Endothelial cell of umbilical vein (primary cell): ENCODE measurements at regions not wholly inside any gene's neighbourhood (a gene's known extent, or its start where the extent isn't known, plus 50 kb on each side); places are given as distances from the start of the nearest gene placed in this dataset.

Experiments used
- BruUV-seq: library from RNA; stranded (reverse); fragments of 400-500 nt; replicated peaks from 2 replicates; lab custom pipeline; 2021; lab: Mats Ljungman, UMichigan
- CTCF ChIA-PET: fragments of 300-600, 350-600 bp; sonication (Branson Sonifier 250); formaldehyde crosslinking; loops from one replicate; lab custom pipeline; 2021; ENCODE audit warnings: antibody characterized with exemption, inconsistent platforms; lab: Charles Lee
- POLR2A ChIA-PET: fragments of 300-600, 350-600 bp; sonication (Branson Sonifier 250); formaldehyde crosslinking; loops from one replicate; lab custom pipeline; 2021; ENCODE audit warnings: antibody characterized with exemption, inconsistent platforms; lab: Charles Lee
- DNase-seq: peaks from one replicate; pipeline ENCODE4 v3.0.0-alpha.2; 2011; ENCODE audit warnings: low read depth, low spot score
- FAIRE-seq: peaks from 2 replicates; lab custom pipeline; 2011; peaks lifted over from hg19 to GRCh38; lab: Jason Lieb, UNC
- H2AFZ ChIP-seq: 2 replicates; pipeline ENCODE4 v1.6.0; 2012; ENCODE audit warnings: low read depth, low read length, control low read depth, inconsistent platforms
- H3K27ac ChIP-seq: 2 replicates; pipeline ENCODE4 v1.5.1; 2011; ENCODE audit warnings: low read depth, mild to moderate bottlenecking, control low read depth, low read length, moderate library complexity; ENCODE audit not compliant: insufficient read depth
- H3K27me3 ChIP-seq, 2 experiments: 2 replicates each; pipeline versions ENCODE4 v1.6.0 to v1.6.1; 2011; ENCODE audit warnings: low read length in 2 of 2, mixed read lengths in 1 of 2; ENCODE audit not compliant: control insufficient read depth in 2 of 2, insufficient read depth in 2 of 2
- H3K36me3 ChIP-seq, 2 experiments: 2 replicates in 1 of 2; 3 replicates in 1 of 2; pipeline ENCODE4 v1.5.1; 2011; ENCODE audit warnings: low read length in 2 of 2, mild to moderate bottlenecking in 1 of 2, moderate library complexity in 1 of 2; ENCODE audit not compliant: control insufficient read depth in 2 of 2, insufficient read depth in 2 of 2; ENCODE audit errors: extremely low read depth in 1 of 2
- H3K4me1 ChIP-seq: 3 replicates; pipeline ENCODE4 v1.5.1; 2011; ENCODE audit warnings: mild to moderate bottlenecking, low read length; ENCODE audit not compliant: control insufficient read depth, insufficient read depth; ENCODE audit errors: extremely low read depth
- H3K4me2 ChIP-seq: 2 replicates; pipeline ENCODE4 v1.6.1; 2011; ENCODE audit warnings: low read length, control low read depth, mixed read lengths; ENCODE audit not compliant: insufficient read depth
- H3K4me3 ChIP-seq, 3 experiments: fragments of 200-600 bp in 1 of 3; sonication (generic), shearing (Covaris generic) in 1 of 3; replicated peaks in 1 of 3; 2 replicates each; pipeline ENCODE4 v1.5.1; 2011 to 2016; ENCODE audit warnings: control low read depth in 3 of 3, low read length in 3 of 3, mild to moderate bottlenecking in 2 of 3, inconsistent platforms in 1 of 3, low read depth in 1 of 3, moderate library complexity in 1 of 3; ENCODE audit not compliant: insufficient read depth in 1 of 3
- H3K79me2 ChIP-seq: 2 replicates; pipeline ENCODE4 v1.6.0; 2012; ENCODE audit warnings: low read length, inconsistent platforms; ENCODE audit not compliant: control insufficient read depth, insufficient read depth
- H3K9ac ChIP-seq: replicated peaks from 2 replicates; pipeline ENCODE3; 2011; ENCODE audit warnings: low read length, control low read depth; ENCODE audit not compliant: insufficient read depth; ENCODE audit errors: extremely low read depth
- H3K9me1 ChIP-seq: replicated peaks from 3 replicates; pipeline ENCODE4 v1.6.0; 2011; ENCODE audit warnings: mild to moderate bottlenecking, low read length; ENCODE audit not compliant: control insufficient read depth, insufficient read depth; ENCODE audit errors: extremely low read depth
- H3K9me3 ChIP-seq: replicated peaks from 2 replicates; pipeline ENCODE4 v1.5.1; 2012; ENCODE audit warnings: low read length, inconsistent platforms; ENCODE audit not compliant: control insufficient read depth, insufficient read depth
- H4K20me1 ChIP-seq: replicated peaks from 2 replicates; pipeline ENCODE3; 2011; ENCODE audit warnings: mild to moderate bottlenecking, low read length; ENCODE audit not compliant: control insufficient read depth, insufficient read depth; ENCODE audit errors: extremely low read depth
- CTCF ChIP-seq, 2 donors: IDR thresholded peaks; 1 replicate in 1 of 2; 2 replicates in 1 of 2; pipeline ENCODE4 v1.5.1; 2011; ENCODE audit warnings: low read length in 2 of 2, mild to moderate bottlenecking in 2 of 2, moderate library complexity in 2 of 2, control low read depth in 1 of 2, inconsistent platforms in 1 of 2, low read depth in 1 of 2; ENCODE audit not compliant: insufficient read depth in 1 of 2; ENCODE audit errors: extremely low read depth in 1 of 2
- EZH2 ChIP-seq: IDR thresholded peaks from 2 replicates; pipeline ENCODE4 v1.6.1; 2012; ENCODE audit warnings: borderline replicate concordance, low read depth, mild to moderate bottlenecking, moderate library complexity, low read length, inconsistent platforms; ENCODE audit not compliant: severe bottlenecking
- FOS ChIP-seq: IDR thresholded peaks from 2 replicates; pipeline ENCODE4 v1.6.1; 2011; ENCODE audit warnings: mild to moderate bottlenecking, low read length, moderate library complexity, borderline replicate concordance; ENCODE audit not compliant: insufficient read depth
- GATA2 ChIP-seq: IDR thresholded peaks from 2 replicates; pipeline ENCODE4 v1.7.0; 2011; ENCODE audit warnings: low read depth, mild to moderate bottlenecking, moderate library complexity, mixed read lengths, low read length; ENCODE audit not compliant: insufficient read length, insufficient read depth
- JUN ChIP-seq: IDR thresholded peaks from 2 replicates; pipeline ENCODE4 v1.6.1; 2011; ENCODE audit warnings: borderline replicate concordance, low read depth; ENCODE audit not compliant: insufficient read length, insufficient read depth
- MAX ChIP-seq: IDR thresholded peaks from 2 replicates; pipeline ENCODE4 v1.6.1; 2011; ENCODE audit not compliant: insufficient read depth, insufficient read length
- MYC ChIP-seq: IDR thresholded peaks from one replicate; pipeline ENCODE4 v1.6.1; 2011; ENCODE audit warnings: mild to moderate bottlenecking, low read depth, low read length
- POLR2A ChIP-seq: IDR thresholded peaks from 2 replicates; pipeline ENCODE4 v1.6.1; 2012; ENCODE audit warnings: low read depth, mild to moderate bottlenecking, control low read depth, low read length
- POLR2AphosphoS5 ChIP-seq: IDR thresholded peaks from 2 replicates; pipeline ENCODE4 v1.6.1; 2012; ENCODE audit warnings: low read depth, mild to moderate bottlenecking, control low read depth, low read length, moderate library complexity; ENCODE audit not compliant: insufficient read depth
- dilution Hi-C: fragments of 300-500 bp; cut with MboI; formaldehyde crosslinking; loops from one replicate; pipeline ENCODE4 v1.15.0; 2019; ENCODE audit warnings: low sequenced_read_pairs; ENCODE audit not compliant: extremely low pct_ligation_motif_present
- intact Hi-C: fragments of 100-400 bp; cut with micrococcal nuclease; formaldehyde crosslinking; loops from one replicate; pipeline ENCODE4 v1.10.0; 2022

GRCh38 chr12:60977966-60978365 is 1282.2 kb upstream of the USP15 start:
- Histone ChIP-seq H3K4me1 (no peaks in the 10 kb centered on the region), H3K27me3 (no peaks in the 10 kb centered on the region), H3K4me2 (no peak overlapping the region), H3K9ac (no peak overlapping the region), H3K9me1 (no peaks in the 10 kb centered on the region), H3K4me3 (no peak overlapping the region), H3K27ac (no peak overlapping the region), H3K79me2 (no peaks in the 10 kb centered on the region), H3K9me3 (no peaks in the 10 kb centered on the region), H3K36me3 (no peaks in the 10 kb centered on the region), H2AFZ (no peak overlapping the region), H4K20me1 (no peaks in the 10 kb centered on the region)
- DNase-seq: no peak
- POLR2A ChIA-PET: no interaction called here
- CTCF ChIA-PET: no interaction called here
- intact Hi-C loops (no loop called here), dilution Hi-C loops (no loop called here)
- BruUV-seq: no TSS peak
- TF ChIP-seq GATA2 (no peak), POLR2A (no peak), FOS (no peak), JUN (no peak), MYC (no peak), CTCF (IDR thresholded peaks at IDR 0.05; ENCODE audit: extremely low read depth in 1 of 2, insufficient read depth in 1 of 2, low read depth in 1 of 2, low read length in 2 of 2) (no peak)
- FAIRE-seq: no peak

GRCh38 chr12:60980558-60980957 is 1279.6 kb upstream of the USP15 start:
- BruUV-seq: no TSS peak
- dilution Hi-C loops: no loop called here
- H3K27ac ChIP-seq: no peak overlapping the region
- H3K9ac ChIP-seq: no peak overlapping the region
- no peak overlapping the region for H3K4me3 ChIP-seq
- ChIA-PET CTCF (no interaction called here), POLR2A (no interaction called here)
- no peak overlapping the region for H2AFZ ChIP-seq
- no peak for DNase-seq
- H3K9me1 ChIP-seq: no peaks in the 10 kb centered on the region
- no peaks in the 10 kb centered on the region for H3K27me3 ChIP-seq
- TF ChIP-seq POLR2A (no peak), CTCF (IDR thresholded peaks at IDR 0.05; ENCODE audit: extremely low read depth in 1 of 2, insufficient read depth in 1 of 2, low read depth in 1 of 2, low read length in 2 of 2) (no peak), MYC (no peak), FOS (no peak), EZH2 (no peak), POLR2AphosphoS5 (no peak), JUN (no peak), MAX (no peak), GATA2 (no peak)
- H3K36me3 ChIP-seq: no peaks in the 10 kb centered on the region
- no peaks in the 10 kb centered on the region for H3K79me2 ChIP-seq
- no peaks in the 10 kb centered on the region for H4K20me1 ChIP-seq
- FAIRE-seq: no peak
- H3K9me3 ChIP-seq: no peaks in the 10 kb centered on the region
- no peaks in the 10 kb centered on the region for H3K4me1 ChIP-seq
- H3K4me2 ChIP-seq: no peak overlapping the region
- intact Hi-C loops: no loop called here
